Astrocyte of the cerebellum (primary cell): ENCODE measurements at regions not wholly inside any gene's neighbourhood (a gene's known extent, or its start where the extent isn't known, plus 50 kb on each side); places are given as distances from the start of the nearest gene placed in this dataset.

Experiments used
- DNase-seq: peaks from one replicate; pipeline ENCODE4 v3.0.0-alpha.2; 2011; ENCODE audit warnings: low read depth
- H3K4me3 ChIP-seq: 2 replicates; pipeline ENCODE4 v1.5.1; 2011; ENCODE audit warnings: mild to moderate bottlenecking, low read depth, low read length, moderate library complexity
- CTCF ChIP-seq: IDR thresholded peaks from 2 replicates; pipeline ENCODE4 v1.5.1; 2012; ENCODE audit warnings: low read length, low read depth, moderate library complexity, mild to moderate bottlenecking; ENCODE audit errors: missing control alignments
- in situ Hi-C: cut with HindIII; loops from 2 replicates; pipeline ENCODE4 v1.10.0; 2017; ENCODE audit warnings: low sequenced_read_pairs

- no peak overlapping the region for H3K4me3 ChIP-seq
- no peak for TF ChIP-seq CTCF
- in situ Hi-C loops = no loop called here
- no peak for DNase-seq
These were observed 74.4 kb upstream of the NTM start for GRCh38 chr11:131295986-131296385.

GRCh38 chr11:131297441-131297840 is 73.0 kb upstream of the NTM start:
- no peak for DNase-seq

GRCh38 chr11:131299598-131300438 is 70.6 kb upstream of the NTM start:
- in situ Hi-C loops = no loop called here
- no peak for TF ChIP-seq CTCF
- DNase-seq = no peak
- H3K4me3 ChIP-seq = no peak overlapping the region

More at GRCh38 chr11:131297441-131297840, 73.0 kb upstream of the NTM start:
- no peak overlapping the region for H3K4me3 ChIP-seq
- in situ Hi-C loops = no loop called here
- TF ChIP-seq CTCF = no peak

GRCh38 chr11:131300439-131300717 is 70.0 kb upstream of the NTM start:
- DNase-seq = peak; percentile 26
- H3K4me3 ChIP-seq = no peak overlapping the region
- in situ Hi-C loops = no loop called here
- TF ChIP-seq CTCF = no peak

- in situ Hi-C loops = no loop called here
- TF ChIP-seq CTCF = no peak
- no peak for DNase-seq
- H3K4me3 ChIP-seq = no peak overlapping the region
These were observed 69.1 kb upstream of the NTM start for GRCh38 chr11:131301306-131301705.

- in situ Hi-C loops = no loop called here
These were observed 67.6 kb upstream of the NTM start for GRCh38 chr11:131302836-131303235.

More at GRCh38 chr11:131302836-131303235, 67.6 kb upstream of the NTM start:
- TF ChIP-seq CTCF = no peak
- DNase-seq = peak; percentile 50
- H3K4me3 ChIP-seq = no peak overlapping the region
